SK-N-DZ (cell line): ENCODE measurements at regions not wholly inside any gene's neighbourhood (a gene's known extent, or its start where the extent isn't known, plus 50 kb on each side); places are given as distances from the start of the nearest gene placed in this dataset.
A peak's percentile ranks its signal among the peaks of the same experiment; 100 is the strongest.

Experiments used
- DNase-seq: peaks from one replicate; pipeline ENCODE4 v3.0.0-alpha.2; 2015; ENCODE audit warnings: low spot score

DNA sequence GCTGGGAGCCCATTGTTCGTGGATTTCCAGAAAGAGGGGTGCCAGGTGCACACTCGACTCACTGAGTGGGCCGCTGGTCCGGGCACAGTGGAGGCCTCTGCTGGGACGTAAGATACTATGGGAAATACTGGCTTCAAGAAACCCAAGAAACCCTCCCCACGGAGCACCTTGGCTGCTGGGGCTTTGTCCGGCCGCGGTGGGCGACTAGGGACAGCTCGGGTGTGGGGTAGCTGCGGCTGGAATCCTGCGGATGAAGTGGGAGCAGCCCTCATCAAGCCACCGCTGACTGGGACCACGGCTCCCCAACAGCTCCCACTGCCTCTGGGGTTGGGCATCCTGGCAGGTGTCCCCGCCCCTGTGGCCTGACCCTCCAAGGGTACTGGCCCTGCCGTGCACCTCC, 69.5 kb upstream of the GATA5 start:
- DNase-seq, result no peak

DNA sequence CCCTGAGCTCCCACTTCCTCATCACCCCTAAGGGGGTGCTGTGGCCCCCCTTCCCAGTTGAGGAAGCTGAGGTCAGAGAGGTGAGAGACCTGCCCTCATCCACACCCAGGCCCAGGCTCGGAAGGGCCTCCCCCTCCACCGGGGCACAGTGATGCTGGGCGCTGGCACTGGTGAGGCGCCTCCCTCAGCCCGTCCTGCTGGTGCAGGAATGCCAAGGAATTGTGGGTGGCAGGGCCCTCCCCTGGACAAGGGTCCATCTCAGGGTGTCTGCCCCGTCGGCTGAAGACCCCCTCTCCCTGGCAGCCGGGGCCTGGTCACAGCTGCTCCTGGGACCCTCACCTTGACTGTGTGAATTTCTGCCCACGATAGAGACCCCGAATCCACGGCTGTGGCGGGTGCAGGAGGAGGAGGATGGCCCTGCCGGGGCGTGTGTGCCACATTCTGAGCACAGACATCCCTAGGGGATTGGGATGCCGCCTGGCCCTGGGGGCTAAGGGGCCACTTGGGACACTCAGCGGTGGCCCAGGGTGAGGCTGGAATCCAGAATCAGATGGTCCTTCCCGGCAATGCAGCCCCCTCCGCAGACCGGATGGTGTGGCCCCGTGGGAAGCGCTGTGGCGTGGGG, 70.2 kb upstream of the GATA5 start:
- no peak for DNase-seq

DNA sequence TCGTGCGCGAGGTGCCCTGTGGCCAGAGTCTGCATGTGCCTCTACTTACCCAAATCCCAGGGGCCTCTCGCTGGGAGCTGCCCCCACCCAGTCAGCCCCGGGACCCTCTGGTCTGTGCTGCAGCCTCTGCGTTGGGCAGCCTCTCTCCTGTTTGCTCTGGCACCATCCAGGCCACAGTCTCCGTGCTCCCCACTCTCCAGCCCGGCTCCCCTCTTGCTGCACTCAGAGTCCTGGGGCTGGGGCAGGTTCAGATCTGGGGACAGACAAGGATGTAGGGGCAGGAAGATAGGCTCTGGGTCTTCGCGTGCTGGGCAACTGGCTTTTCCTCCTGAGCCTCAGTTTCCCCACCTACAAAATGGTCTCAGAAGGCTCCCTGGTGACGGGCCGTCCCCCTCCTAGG, 70.8 kb upstream of the GATA5 start:
- no peak for DNase-seq

DNA sequence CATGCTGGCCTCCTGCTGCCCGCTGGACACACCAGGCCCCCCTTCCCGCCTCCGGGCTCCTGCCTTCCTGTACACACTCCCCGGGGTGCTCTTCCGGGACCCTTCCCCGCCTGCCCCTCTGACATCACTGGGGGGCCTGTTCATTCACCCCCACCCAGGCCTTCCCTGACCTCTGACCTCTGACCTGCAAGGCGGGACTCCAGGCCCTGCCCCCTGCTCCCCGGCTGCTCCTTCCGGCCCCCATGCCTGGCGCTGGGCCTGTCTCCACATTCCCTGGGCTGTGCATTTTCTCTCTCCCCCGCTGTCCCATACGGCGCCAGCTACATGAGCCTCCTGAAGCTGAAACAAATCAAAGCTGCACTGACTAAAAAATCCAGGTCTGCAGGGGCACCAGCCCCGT, 71.6 kb upstream of the GATA5 start:
- DNase-seq, result no peak

DNA sequence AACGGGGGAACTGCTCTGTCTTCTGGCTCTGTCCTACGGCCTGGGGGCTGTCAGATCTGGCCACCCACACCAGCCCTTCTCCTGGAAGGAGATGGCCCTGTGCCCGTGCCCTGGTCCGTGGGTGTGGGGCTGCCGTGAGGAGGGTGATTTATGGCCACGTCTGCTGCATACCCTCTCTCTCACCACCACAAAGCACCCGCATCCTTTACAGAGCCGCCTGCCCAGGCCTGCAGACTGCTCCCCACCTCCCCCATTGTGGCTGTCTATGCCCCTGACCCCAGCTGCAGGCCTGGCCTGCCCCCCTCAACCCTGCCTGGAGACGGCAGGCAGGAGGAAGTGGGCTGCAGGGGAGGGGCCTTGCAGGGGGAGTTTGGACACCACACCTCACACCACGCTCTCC, 72.7 kb upstream of the GATA5 start:
- DNase-seq, result no peak

DNA sequence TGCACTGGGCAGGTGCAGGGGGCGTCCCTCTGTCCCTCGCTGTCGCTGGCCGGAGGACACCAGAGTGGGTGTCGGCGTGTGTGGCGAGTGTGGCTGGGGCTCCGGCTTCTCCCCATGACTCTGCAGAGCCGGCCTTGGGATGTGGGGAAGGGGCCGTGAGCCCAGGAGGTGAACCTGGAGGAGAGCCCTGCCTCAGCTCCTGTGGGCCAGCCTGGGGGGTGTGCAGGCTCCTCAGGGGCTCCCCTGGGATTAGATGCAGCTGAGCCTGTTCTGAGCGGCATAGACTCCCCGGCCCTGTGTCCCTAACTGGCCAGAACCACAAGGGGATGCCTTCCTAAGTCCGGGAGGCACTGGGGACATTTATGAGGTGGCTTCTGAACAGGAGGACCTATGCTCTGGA, 73.2 kb upstream of the GATA5 start:
- DNase-seq, result no peak

DNA sequence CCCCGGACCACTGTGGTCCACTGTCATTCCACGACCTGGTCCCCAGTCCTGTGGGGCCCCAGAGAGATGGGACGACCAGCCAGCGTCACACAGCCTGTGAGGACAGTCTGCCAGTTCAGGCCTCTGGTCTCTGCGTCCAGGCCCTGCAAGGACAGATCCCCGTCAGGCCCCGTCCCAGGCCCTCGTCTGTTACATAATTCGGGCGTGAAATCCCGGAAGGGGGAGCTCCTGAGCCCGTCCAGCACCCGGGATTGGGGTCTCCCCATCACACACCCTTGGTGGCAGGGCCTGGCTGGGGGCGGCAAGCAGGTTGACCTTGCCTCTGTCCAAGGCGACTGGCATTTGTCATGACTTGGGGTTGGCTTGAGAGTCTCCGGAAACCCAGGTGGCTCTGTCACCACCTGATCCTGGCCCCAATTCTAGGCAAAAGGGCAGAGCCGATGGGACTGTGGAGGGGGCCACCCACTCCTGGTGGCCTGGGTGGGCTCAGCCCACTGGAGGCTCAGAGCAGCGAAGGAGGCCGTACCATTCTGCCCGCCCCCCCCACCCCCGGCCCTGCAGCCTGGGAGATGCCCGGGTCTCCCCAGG, 73.8 kb upstream of the GATA5 start:
- peak; percentile 32 for DNase-seq

DNA sequence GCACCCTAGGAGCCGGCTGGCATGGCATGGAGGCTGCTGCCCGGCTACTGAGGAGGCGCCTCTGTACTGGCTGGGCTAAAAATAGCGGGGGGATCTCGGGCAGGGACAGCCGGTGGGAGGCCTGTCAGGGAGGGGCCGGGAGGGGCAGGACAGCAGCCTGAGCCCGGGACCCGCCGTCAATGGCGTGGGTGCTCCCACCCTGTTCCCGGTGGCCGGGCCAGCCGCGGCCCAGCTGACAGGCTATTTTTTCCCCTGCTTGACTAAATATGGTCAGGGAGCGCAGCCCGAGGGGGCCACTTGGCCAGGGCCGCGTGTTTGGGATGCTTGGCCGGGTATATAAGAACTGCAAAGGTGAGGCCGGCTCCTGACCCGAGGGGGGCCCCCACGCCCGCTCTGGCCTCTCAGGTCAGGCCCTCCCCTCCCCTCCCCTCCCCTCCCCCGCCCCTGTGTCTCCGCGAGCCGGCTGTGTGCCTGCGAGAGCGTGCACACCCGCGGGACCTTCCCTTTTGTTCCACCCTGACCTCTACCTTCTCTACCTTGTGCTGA, 74.4 kb upstream of the GATA5 start:
- no peak for DNase-seq

DNA sequence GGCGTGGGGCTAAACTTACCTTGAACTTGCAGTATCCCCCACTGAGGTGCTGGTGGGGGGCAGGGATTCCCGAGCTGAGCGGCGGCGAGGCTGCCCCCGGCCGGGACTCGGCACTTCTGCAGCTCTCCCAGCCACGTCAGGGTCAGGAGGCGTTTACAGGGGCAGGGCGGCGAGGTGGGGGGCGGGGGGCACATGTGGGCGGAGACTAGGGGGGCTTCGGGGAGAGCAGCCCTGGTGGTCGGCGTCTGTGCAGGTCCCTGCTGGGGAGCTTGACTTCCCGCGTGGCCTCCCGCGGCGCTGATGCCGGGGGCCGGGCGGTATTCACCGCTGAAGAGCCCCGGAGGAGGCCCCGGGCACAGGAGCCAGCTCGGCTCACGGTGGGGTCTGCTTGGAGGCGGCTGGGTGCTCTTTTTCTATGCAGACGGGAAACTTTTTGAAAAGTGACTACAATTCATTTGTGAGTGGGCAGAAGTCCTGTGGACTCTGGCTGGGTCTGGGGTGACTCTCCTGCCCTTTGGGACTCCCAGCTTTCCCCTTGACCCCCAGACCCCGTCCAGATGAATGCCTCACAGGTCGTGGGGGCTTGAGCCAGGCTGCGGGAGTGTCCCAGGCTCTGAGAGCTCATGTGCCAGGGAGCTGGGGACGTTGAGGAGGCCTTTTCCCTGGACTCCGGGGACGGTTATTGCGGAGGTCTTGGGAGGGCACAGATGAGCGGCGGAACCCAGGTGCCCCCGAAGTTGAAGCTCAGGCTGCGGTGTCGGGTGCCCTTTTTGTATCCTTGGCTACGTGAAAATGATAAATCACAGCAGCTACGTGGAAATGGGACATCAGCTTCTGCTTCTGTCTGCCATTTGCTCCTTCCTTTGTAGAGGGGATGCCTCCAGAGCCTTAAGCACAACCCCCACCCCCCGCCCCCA, 75.9 kb upstream of the GATA5 start:
- no peak for DNase-seq

DNA sequence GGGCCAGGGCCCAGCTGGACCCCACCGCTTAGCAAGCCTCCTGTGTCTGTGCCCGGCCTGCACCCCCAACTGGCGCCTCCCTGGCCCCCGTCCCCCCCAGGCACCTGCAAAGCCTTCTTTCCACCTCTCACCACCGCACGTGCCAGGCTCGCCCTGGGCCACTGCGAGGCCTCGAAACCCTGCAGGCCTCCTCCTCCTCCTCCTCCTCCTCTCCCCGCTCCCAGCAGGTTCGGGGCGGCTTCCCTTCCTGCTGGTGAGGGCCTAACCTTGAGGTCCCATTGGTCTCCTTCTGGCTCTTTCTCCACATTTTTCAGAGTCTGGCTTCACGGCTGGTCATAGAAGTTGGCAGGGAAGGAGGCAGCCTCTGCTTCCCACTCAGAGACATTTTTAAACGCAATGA, 76.8 kb upstream of the GATA5 start:
- no peak for DNase-seq

DNA sequence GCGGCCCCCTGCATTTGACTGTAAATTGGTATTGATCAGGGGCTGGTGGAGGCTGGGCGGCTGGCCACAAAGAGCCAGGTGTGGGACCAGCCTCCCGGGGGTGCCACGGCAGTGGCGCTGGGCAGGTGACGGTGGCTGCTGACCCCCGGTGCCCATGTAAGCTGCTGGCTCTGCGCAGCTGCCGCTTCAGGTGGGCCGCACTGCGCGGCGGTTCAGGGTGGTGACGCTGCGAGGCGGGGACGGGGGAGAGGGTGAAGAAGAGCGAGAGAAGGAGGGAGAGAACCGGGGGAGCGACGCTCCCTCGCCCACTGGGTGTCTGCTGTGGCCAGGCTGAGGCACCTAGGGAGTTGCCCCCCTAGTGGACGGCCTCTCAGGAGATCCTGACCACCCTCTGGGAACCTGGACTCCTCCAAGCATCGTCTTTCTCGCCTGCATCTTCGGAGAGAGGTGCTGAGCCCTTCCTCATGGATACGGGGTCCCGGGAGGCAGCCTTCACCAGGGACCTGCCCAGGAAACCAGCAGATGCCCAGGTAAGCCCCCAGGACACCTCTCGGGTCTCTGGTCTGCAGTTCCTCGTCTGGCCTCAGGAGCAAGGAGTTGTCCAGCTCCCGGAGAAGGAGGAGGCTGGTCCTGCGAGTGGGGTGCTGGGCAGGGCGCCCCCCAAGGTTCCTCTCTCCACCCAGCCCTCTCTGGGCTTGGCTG, 77.5 kb upstream of the GATA5 start:
- DNase-seq, result no peak

DNA sequence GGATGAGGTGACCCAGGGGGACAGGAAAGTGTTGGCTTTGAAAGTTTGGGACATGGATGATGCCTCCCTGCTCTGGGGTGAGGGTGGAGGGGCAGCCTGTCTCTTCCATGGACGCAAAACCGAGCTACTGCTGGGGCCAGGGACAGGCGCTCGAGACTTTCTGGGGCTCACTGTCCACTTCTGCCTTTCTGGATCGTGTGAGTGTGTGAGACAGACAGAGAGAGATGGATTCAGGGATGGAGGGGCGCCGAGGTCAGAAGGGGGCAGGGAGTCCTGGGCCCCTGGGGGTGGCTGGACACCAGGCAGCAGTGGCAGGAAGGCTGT, 78.0 kb upstream of the GATA5 start:
- DNase-seq, result no peak

DNA sequence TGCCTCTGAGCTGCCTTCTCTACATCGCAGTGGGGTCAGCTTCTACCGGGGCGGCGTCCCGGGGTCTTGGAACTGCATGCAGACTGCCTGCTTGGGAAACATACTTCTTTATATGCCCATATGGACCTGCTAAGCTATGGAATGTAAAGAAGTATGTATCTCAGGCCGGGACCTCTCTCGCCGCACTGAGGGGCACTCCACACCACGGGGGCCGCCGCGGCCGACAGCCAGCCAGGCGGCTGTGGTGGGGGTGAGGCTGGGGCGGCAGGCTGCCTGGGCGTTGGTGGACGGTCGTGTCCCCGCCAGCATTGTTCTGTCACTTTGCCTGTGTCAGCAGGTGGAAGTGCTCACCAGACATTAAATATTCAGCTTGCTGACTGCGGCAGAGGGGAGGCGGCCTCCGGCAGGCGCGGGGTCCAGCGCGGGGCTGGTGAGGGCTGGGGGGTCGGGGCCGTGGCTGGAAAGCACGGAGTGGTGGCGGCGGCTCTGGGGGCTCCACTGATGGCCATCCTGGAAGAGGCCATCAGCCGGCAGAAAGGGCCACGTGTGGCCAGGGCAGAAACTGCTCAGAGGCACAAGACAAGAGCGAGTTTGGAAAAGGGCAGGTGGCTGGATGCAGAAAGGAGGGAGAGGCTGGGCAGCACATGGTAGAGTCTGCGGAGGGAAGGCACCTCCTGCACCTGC, 78.6 kb upstream of the GATA5 start:
- DNase-seq, result no peak

DNA sequence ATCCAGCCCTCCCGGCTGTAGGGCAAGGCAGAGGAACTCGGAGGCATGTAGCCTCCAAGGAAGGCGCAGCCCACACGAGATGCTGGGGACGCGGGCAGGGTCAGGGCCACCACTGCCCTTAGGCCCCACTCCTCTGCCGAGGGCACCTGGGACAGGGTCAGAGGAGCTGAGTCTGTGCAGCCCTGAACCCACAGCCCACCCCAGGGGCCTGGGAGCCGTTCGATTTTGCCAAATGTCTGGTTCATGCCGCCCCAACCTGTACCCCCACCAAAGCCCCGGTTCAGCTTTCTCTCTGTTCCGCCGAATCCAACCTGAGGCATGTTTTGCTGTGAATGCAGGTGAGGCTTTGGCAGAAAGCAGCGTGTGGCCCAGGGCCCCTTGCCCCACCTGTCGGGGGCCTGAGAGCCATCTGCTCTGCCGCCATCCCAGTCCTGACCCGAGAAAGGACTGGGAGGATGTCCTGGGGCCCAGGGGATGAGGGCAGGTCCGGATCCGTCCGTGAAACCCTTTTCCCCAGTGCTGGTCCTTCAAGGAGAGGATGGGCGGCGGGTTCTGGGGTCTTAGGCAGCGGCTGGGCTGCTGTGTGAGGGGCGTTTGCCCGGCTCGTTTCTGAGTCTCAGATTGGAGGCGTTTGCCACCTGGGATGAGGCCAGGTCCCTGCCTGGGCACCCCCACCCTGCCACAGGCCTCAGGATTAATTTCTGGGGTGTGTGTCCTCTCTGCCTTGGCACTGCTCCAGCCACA, 79.3 kb upstream of the GATA5 start:
- no peak for DNase-seq

DNA sequence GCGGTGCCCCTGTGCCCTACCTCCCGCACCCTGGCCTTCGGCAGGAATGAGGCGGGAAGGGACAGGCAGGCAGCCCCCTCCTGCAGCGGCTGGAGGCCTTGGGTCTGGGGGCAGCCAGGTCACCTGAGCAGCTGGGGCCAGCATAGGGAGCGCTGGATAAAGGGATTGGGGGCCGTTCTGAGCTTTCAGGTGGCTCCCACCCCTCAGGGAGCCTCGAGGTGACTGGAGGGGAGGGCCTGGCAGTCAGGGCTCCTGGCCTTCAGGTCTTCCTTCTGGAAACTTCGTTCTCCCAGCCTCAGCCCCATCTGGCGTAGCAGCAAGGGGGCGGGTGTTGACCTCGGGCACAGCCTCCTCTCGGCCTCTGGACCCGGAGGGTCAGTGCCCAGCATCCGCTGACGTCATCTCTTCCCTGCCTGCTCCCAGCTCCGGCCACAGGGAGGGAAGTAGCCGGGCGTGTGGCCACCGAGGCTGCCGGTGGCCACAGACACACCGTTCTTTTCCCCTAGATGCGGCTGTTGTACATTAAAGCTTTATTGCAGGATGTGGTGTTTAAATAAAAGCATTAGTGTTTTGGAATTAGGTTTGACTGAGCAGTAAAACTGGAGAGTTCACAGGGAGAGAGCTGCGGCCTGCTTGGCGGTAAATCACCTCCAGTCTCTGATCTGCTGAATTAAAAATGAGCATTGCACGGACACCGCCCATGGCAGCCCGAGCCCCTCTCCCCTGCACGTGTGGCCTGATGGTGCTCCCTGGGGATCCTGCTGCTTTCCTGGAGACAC, 80.0 kb upstream of the GATA5 start:
- DNase-seq, result no peak

DNA sequence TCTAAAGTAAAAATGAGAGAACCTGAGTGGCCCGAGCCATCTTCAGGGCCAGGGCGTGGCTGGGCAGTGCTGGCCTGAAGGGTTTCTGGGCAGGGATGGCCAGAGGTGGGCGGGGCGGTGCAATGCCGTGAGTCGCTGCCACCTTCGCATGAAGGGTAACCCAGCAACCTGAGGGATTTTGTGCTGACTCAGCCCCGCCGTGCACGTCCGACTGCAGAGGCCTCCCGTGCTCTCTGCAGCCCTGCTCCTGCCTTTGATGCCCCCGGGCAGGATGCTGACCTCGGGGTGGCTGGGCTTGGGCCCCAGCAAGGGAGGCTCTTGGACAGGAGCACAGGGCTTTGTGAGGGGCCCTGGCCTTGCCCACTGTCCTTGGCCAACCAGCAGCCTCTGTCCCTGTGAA, 81.7 kb upstream of the GATA5 start:
- DNase-seq, result no peak

DNA sequence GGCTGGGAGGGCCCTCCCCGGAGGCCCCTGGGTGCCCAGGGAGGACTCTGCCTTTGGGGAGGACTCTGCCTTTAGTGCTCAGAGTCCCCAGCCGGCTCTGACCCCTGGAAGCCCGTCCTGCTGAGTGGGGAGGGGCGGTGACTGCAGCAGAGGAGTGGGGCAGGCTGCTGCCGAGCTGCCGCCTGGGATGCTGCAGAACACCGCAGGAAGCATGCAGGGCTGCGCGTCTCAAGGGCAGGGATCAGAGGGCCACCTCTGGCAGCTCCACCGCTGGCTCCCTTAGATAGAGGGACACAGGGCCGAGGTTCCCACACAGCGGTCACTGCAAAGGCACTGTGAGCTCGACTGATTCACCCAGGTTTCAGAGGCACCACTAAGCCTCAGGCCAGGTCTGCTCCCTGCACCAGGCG, 82.2 kb upstream of the GATA5 start:
- no peak for DNase-seq

DNA sequence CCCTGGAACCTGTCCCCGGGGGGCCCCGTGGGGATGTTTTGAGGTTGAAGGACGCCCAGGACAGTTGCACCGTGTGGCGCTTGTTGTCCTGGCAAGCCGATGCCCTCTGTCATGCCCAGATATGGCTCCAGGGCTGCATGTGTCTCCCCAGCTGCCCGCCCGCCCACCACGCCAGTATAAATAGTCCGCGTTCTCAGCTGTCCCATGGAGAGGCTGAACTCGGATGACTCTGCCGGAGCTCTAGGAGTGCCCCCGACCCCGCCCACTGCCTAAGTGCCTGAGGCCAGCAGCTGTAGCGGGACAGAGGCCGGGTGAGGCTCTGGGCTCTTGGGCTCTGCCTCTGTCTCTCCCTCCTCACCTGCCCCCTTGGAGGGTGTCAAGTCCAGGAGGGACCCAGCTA, 83.0 kb upstream of the GATA5 start:
- no peak for DNase-seq

DNA sequence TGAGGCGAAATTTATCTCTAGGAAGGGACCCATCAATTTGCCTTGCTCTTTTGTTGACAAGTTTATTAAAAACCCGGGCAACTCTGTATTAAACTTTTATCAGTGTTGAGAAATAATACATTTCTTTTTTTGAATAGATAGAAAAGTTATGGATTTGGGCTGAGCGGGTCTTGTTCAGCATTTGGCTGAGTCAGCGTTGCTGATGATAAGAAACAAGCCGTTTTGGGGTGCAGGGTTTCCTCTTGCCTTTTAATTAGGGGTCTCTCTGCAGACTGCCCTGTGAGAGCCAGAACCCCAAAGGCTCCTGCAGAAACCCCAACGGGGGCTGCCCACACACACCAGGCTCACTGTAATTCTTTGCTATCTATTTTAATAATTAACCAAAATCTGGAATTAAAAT, 82.1 kb upstream of the SLCO4A1 start:
- no peak for DNase-seq

DNA sequence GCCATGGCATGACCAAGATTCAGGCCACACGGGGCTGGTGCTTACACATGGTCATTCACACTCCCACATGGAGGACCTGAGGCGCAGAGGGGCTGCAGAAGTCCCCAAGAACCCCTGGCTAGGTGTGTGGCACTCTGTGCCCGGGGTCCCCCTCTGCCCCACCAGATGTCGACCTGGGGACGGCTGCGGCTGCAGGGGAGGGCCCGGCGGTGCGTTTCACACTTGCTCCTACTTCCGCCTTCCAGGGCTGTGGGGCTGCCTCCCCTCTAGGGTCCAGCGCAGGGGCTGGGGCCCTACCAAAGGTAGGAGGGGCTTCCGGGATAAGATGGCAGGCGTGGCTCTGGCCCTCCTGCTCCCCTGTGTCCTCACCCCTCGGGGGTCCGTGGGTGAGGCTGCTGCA, 81.1 kb upstream of the SLCO4A1 start:
- no peak for DNase-seq
